Suppressor macrophage treated with lipopolysaccharide for 4 hours (primary cell): ENCODE measurements at regions not wholly inside any gene's neighbourhood (a gene's known extent, or its start where the extent isn't known, plus 50 kb on each side); places are given as distances from the start of the nearest gene placed in this dataset.
A peak's percentile ranks its signal among the peaks of the same experiment; 100 is the strongest.
"Not testable (repeated sequence)": the region's sequence is repeated elsewhere in the genome, so short reads cannot be mapped to it uniquely, and the experiment has no call there.

ENCODE experiments used
- DNase-seq: peaks from one replicate; pipeline ENCODE4 v3.0.0-alpha.2; 2020

DNA sequence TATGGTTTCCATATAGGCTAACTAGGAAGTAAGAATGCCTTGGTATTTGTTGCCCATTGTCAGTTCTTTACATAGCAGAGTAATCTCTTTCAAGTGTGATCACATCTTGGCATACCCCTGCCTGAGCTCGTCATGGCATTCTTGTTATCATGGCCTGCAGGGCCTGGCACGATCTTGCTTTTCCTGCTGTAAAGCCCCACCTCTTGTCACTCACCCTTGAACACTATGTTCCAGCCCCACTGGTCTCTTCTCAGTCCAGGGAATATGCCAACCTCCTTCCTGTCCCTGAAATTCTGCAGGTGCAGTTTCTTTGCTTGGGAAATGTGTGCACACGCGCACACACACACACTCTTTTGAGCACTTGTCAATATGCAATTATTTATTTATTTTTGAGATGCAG is 250.2 kb upstream of the DMRT1 start:
- no peak for DNase-seq

DNA sequence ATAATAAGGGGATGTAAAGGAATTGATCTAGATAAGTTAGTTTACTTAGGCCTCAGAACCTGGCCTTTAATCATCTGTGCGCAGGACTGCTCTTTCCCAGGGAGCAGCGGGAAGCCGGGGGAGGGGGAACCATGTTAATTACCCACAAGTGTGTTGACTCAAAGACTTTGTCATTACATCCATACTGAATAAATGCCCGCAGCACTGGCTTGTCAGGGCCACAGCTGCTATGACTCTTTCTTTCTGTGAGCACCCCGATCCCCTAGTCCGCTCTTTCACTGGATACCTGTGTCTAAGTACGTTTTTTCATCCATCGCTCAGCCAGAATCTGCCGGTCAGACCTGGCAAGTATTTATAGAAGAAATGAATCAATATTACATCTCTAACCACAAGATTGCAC is 249.3 kb upstream of the DMRT1 start:
- DNase-seq, result no peak

DNA sequence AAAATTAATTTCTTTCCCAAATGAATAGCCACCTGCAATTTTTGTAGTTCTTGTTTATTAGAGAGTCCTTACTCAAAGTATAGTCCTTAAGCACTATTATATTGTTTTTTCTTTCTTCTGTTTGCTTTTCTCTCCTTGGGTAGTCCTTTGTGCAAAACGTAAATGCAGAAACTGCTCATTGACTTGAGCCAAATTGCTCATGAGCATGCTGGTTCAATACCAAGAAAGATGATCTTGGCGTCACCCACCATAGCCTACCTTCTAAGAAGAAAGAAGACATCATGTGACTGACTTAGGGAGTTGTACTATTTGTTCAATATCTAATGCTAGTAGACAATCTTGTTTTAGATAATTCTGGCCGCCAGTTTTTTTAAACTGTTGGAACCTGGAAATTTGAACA is 248.8 kb upstream of the DMRT1 start:
- no peak for DNase-seq

DNA sequence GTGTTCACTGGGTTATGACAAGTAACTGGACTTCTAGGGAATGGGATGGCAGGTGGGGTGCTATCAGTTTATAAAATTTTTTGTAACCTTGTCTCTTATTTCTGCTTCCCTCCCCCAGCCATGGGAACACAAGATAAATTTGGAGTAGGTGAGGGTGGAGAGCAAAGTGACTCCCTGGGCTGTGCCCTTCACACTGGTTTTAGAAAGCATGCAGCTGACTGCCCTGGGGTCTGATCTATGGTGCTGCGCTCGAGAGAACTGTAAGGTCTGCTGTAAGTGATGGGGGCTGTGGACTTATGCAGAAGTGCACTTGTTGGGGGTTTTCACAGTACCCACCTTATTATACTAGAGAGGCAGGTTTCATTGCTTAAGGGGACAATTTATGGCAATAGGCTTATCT is 247.7 kb upstream of the DMRT1 start:
- DNase-seq, result no peak

DNA sequence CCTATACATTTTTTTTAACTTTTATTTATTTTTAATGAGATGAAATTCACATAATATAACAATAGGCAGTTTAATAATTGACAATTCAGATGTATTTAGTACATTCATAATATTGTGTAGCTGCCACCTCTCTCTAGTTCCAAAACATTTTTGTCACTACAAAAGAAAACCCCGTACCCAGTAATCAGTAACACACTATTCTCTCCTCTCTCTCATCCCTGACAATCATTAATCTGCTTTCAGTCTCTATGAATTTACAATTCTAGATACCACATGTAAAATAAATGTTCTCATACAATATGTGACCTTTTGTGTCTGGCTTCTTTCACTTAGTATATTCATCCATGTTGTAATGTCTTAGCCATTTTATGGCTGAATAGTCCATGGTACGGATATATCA is 244.8 kb upstream of the DMRT1 start:
- no peak for DNase-seq

DNA sequence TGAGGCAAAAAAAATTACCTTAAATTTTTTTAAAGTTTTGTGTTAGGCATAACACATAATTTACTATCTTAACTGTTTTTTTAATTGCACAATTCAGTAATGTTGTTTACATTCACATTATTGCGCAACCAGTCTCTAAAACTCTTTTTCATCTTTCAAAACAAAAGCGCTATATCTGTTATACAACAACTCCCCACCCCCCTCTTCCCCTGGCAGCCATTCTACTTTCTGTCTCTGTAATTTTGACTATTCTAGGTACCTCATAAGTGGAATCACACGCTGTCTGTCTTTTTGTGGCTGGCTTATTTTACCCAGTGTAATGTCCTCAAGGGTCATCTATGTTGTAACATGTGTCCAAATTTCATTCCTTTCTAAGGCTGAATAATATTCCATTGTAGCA is 241.5 kb upstream of the DMRT1 start:
- DNase-seq, result peak; percentile 5

DNA sequence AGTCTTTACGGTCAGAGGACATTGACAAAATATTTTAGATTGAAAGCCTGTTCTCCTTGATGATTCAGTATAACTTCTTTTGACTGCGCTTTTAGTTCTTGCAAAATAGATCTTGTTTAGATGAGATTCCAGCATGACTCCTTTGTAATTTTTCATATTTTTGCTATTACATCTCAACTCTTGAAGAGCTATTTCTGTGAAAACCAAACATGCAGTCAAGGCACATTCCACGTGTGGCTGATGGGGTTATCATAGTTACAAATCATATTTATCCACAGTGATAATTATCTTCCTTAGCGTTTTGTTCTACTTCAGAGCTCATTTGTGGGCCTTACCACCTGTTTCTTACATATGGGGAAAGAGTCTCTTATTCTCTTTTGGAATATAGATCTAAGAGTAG is 238.8 kb upstream of the DMRT1 start:
- no peak for DNase-seq

DNA sequence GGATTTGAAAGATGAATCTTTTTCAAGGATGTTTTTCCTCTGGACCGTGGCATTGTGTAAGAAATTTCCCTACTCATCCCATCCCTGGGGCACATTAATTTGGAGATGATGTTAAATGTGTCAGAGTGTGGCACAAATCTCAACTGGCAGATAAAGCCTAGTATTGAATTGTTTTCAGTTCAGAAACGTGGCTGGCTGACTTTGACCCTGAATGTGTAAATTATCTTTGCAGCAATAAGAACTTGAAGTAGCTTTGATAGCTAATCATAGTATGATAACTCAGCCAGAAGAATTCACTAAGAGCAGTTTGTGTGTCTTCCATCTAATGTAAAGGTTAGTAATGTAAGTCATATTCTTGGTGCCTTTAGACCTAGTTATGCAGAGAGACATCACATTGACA is 238.4 kb upstream of the DMRT1 start:
- DNase-seq, result no peak

DNA sequence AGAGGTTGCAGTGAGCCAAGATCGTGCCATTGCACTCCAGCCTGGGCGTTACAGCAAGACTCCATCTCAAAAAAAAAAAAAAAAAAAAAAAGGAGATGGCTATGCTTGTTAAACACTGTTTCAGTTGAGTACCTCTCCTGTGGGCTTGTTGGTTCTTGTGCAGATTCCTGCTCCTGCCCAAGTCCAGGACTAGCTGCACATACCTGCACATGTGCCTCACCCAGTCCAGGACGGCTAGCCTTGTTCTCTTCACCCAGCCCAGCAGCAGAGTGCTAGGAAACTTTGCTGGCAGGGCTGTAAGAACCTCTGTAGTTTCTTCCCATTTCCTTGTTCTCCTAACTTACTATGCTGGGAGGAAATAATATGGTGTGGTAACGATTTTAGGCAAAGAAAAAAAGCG is 234.1 kb upstream of the DMRT1 start:
- DNase-seq, result no peak

DNA sequence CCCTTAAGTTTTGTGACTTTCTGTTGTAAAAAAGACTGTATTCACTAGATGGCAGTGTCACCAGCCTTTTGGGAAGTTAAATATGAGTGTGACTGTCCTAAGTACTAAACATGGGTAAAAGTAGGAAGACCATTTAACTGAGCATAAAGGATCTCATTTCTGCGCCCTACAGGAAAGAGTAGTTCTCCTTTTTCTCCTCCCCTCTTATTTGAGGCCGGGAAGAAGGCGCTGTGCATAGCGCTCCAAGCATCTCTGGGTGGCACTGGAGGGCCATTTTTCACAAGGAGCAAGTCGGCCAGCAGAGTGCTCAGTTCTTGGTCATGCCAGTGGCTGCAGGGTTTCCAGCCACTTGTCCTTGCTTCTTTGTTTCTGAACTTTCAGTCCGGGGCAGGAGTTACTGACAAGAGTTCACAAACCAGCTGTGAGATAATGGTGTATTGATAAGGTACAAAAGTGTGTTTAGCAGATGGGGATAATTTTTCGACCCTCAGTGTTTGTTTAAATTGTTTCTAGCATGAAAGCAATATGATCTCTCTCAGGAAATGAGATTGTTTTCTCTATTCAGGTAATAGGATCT is 227.6 kb upstream of the DMRT1 start:
- peak; percentile 90 for DNase-seq

DNA sequence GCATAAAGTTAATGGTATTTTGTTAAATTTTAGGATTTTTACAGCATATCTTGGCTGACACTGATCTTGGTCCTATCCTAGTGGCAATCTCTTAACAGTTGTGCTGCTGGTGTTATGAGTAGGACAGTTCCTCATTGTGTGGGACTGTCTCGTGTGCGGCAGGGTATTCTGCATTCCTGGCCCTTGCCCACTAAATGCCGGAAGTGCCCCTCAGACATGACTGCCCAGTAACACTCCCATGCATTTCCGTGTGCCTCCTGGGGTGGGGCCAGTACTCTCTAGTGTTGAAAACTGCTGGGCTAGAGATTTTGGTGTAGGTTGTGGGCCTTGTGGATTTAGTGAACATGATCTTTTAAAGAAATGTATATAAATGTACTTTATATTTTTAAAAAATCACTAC is 227.1 kb upstream of the DMRT1 start:
- peak; percentile 67 for DNase-seq

DNA sequence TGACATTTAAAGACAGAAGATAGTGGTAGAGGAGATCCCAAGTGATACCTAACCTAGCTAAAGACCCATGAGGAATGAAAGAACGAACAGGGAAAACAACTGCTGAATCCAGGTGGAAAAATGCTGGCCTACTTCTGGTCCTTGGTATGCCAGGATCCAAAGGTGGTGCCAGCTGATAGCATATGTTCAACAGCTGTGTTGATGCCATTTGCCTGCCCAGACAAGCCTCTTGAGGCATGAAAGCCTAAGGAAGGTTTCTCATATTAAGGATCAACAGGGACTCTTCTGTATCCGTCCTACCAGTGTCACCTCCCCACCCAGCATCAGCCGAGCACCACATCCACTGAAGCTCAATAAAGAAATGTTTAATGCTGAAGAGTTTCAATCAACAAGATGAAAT is 225.7 kb upstream of the DMRT1 start:
- no peak for DNase-seq

DNA sequence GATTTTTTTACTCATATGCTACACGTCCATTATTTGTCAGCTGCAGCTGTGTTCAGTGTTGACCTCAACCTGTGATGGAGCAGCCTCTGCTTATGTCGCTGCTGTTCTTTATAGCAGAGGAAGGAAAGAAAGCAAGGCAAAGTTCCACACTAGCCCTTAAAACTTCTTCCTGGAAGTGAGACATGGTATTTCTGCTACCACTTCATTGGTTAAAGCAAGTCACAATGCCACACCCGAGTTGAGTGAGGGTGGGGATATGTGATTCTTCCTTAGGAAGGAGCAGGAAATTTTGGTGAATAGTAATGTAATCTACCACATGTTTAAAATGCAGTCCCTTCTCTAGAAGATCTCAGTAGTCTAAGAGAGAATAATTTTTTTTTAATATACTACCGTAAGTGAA is 224.8 kb upstream of the DMRT1 start:
- no peak for DNase-seq

DNA sequence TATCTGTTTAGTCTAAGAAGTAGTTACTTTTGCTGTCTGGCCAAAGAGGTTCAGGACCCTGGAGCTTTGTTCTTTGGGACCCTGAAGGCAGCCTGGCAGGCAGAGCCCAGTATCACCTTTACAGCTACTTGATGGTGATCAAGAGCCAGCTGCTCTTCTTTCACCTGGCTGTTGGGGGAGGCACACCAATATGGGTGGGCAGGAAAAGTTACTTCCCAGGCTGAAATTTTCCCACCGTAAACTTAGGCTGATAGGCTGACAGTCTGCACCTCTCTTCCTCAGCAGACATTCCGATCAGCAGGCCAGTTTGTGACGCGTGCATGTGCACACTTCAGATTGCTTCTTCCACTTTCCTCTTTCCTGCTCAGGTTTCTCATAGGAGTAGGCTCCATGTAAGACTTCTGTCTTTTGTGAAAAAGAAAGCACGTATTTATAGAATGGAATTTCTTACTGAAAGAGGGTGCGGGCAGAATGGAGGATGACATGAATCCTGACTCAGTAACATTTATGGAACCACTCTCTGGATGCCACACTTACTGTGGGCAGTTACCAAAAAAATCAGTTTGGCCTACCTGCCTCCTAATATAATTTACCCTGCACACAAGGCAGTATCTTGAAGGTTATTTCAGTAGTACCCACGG is 223.9 kb upstream of the DMRT1 start:
- no peak for DNase-seq

DNA sequence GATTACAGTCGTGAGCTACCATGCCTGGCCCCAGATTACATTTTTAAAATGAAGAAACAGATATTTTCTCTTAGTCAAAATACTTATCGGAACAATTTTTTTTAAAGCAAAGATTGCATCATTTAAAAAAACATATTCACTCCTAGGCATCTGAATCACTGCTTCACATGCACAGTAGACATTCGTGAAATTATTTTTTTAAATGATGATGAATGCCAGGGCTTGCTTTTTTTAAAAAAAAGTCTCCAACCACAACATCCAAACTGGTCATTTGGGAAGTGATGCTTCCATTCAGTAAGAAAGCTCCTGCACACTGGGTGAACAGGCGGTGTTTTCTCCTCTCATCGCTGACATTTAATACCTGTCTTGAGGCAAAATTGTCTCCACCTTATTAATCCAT is 223.0 kb upstream of the DMRT1 start:
- DNase-seq, result peak; percentile 43

DNA sequence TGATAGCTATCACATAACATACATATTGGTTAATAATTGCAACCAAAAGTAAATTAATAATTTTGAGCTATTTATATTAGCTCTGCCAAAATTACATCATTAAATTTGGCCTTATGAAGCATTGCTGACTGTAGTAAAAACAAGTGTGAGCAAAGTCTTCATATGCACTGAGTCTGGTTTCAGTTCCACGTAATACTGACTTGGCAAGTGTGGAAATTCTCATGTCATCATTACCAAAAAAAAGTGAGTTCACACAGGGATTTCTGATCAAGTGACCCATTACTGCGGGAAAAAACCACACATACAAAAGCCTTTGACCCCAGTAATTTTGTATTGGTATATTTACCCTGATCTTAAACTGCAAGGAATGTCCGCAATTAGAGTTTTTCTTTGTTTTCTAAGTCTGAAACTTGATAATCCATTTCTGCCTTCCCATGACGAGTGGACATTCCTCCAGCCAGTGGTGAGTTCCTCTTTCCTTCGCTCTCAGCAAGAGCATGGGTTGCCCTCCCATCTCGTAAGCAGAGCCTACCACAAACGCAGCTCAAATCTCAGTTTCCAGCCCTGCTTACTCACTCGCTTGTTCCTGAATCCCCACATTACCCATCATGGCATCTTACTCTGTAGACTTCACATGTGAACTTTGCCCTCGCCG is 220.2 kb upstream of the DMRT1 start:
- peak; percentile 91 for DNase-seq

DNA sequence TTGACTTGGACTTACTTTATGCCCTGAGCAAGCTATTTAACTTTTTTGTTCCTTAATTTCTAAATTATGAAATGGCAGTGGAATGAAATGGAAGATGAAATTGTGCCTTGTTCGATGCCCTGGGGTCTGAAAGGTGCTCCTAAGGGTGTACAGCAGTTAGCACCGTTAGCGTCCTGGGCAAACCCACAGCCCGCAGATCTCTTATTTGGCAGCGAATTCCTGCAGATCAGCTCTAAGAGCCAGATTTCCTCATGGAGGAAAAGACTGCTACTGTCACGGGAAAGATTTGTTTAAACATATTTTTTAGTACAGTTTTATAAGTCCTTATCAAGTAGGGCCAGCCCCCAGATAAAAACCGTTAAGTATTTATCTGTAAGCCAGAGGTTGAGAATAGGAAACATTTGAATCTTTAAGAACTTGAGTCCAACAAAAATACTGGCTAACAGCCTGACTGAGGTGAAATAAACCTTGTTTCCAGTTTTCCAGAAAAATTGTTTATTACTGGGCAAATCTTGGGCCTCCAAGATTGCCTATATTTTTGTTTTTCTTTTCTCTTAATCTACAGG is 216.5 kb upstream of the DMRT1 start:
- DNase-seq, result no peak

DNA sequence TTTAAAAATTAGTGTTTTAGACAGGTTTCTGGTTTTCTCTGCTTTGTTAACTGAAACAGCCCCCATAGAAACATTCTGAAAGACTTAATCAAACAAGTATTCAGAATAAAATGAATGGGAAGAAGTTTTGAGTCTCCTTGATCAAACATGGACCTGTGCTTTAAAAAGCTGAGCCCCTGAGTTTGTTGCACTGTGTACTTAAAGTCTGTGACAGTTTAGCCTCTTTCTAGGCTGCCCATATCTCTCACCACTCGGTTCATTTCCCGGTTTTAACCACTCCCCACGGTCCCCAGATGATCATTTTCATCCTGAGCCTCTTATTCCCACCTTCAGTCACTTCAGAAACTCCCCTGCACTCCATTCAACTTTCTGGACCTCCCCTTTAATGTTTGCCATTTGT is 215.9 kb upstream of the DMRT1 start:
- no peak for DNase-seq

DNA sequence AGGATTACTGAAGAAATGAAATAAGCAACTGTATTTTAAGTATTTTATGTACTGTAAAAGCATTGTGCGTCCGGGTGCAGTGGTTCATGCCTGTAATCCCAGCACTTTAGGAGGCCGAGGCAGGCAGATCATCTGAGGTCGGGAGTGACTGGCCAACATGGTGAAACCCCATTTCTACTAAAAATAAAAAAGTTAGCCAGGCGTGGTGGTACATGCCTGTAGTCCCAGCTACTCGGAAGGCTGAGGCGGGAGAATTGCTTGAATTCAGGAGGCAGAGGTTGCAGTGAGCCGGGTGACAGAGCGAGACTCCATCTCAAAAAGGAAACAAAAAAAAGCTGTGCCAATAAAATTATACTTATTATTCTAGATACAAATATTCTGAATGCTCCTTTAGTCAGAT is 215.4 kb upstream of the DMRT1 start:
- not testable (repeated sequence) for DNase-seq

DNA sequence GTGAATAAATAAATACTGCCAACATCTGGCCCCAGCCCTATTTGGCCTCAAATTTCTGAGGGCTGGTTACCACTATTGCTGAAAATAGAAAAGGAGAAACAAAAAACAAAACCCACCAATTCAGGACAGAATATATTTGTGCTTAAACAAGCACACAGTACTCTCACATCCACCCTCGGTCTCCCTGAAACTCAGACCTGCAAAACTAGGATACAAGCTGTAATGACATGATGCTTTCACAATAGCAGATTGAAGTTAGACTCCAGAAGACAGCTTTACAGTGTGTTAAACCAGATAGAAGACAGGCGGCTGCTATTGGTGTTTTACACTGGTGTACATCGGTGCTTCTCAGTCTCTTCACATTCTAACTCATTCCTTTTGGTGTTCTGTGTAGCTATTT is 214.9 kb upstream of the DMRT1 start:
- no peak for DNase-seq

DNA sequence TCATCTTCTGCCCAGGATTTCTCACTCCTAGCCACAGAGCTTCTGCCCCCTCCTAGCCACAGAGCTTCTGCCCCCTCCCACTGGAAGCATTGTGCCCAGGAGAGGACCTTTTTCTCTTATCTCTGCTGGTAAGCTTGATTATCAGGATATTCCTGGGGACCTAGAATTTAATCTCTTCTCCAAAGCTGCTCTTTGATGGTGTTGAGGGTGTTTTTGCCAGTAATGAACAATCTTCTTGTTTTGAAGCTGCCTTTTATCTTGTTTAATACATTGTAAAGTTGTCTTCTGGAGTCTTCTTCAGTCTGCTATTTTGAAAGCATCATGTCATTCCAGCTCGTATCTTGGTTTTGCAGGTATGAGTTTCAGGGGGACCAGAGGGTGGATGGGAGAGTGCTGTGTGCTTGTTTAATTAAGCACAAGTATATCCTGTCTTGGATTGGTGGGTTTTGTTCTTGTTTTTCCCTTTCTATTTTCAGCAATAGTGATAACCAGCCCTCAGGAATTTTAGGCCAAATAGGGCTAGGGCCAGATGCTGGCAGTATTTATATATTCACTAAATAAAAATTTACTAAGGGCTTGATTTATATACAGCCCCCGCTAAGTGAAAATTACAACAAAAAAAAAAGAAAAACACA is 214.0 kb upstream of the DMRT1 start:
- no peak for DNase-seq

DNA sequence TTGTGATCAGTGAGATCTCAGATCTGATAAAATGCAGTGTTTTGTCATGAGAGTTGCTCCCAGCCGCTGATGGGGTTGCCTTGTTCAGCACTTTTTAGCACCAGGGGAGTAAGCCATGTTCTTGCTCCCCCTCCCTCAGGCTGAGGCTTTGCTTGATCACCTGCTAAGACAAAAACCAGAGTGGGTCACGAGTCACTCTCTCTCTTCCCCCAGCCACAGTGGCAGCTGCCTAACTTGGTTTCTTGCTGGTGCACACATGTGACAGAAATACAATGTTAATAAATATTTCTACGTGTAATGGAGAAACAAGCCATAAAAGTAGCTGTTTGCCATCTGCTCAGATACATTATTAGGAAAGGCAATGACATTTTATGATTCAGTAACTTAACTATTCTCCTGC is 212.4 kb upstream of the DMRT1 start:
- no peak for DNase-seq

DNA sequence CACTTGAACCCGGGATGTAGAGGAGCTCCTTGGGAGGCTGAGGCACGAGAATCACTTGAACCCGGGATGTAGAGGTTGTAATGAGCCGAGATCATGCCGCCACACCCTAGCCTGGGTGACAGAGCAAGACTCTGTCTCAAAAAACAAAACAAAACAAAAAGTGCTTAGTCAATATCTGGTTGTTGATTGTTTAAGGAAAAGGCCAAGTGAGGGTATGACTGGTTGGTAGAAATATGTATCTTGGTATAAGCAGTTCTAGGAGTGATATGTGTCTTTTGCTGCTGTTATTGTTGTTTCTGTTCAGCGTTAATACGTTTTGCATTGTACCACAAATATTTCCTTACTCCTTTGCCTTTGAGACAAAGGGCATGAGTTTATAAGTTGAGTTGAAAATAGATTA is 210.7 kb upstream of the DMRT1 start:
- DNase-seq, result no peak

DNA sequence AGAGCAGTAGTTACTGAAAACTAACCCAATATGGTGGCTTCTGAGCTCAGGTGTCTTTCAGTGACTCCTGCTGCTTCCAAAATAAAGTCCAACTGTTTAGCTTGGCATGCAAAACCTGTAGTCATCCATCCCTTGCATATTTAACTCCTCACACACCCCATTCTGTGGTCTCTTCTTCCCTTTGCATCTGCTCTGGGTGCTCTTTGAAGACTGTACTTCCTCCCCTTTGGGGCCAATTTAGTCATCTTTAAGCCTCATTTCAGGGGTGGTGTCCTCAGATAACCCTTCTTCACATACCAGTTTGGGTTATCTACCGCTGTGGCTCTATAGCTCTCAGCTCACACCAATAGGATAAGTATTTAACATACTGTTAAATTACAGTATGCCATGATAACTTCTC is 209.9 kb upstream of the DMRT1 start:
- DNase-seq, result no peak
